NB4 (cell line): ENCODE measurements at regions not wholly inside any gene's neighbourhood (a gene's known extent, or its start where the extent isn't known, plus 50 kb on each side); places are given as distances from the start of the nearest gene placed in this dataset.

Experiments
- MAX ChIP-seq: IDR thresholded peaks from 2 replicates; pipeline ENCODE4 v1.6.1; 2011; ENCODE audit warnings: low read depth, low read length
- MYC ChIP-seq: IDR thresholded peaks from 2 replicates; pipeline ENCODE4 v1.6.1; 2011; ENCODE audit warnings: low read depth, low read length
- POLR2A ChIP-seq: IDR thresholded peaks from 2 replicates; pipeline ENCODE4 v1.6.1; 2011; ENCODE audit warnings: mild to moderate bottlenecking; ENCODE audit not compliant: insufficient read length; ENCODE audit errors: extremely low read depth
- TF ChIP-seq, protein P1 (sequence below): IDR thresholded peaks from one replicate; pipeline ENCODE4 v1.5.1; 2012; ENCODE audit warnings: low read depth, low read length

GRCh38 chr20:29763821-29764511, 1493.5 kb upstream of the DEFB115 start:
- TF ChIP-seq, protein P1, sequence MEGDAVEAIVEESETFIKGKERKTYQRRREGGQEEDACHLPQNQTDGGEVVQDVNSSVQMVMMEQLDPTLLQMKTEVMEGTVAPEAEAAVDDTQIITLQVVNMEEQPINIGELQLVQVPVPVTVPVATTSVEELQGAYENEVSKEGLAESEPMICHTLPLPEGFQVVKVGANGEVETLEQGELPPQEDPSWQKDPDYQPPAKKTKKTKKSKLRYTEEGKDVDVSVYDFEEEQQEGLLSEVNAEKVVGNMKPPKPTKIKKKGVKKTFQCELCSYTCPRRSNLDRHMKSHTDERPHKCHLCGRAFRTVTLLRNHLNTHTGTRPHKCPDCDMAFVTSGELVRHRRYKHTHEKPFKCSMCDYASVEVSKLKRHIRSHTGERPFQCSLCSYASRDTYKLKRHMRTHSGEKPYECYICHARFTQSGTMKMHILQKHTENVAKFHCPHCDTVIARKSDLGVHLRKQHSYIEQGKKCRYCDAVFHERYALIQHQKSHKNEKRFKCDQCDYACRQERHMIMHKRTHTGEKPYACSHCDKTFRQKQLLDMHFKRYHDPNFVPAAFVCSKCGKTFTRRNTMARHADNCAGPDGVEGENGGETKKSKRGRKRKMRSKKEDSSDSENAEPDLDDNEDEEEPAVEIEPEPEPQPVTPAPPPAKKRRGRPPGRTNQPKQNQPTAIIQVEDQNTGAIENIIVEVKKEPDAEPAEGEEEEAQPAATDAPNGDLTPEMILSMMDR, result no peak
- no peak for TF ChIP-seq POLR2A
- TF ChIP-seq MAX, result no peak
- TF ChIP-seq MYC, result no peak
